AG08396 (cell line): ENCODE measurements at regions not wholly inside any gene's neighbourhood (a gene's known extent, or its start where the extent isn't known, plus 50 kb on each side); places are given as distances from the start of the nearest gene placed in this dataset.

Source experiments
- DNase-seq: peaks from one replicate; pipeline ENCODE4 v3.0.0; 2012; ENCODE audit warnings: low spot score, mixed read lengths

DNA sequence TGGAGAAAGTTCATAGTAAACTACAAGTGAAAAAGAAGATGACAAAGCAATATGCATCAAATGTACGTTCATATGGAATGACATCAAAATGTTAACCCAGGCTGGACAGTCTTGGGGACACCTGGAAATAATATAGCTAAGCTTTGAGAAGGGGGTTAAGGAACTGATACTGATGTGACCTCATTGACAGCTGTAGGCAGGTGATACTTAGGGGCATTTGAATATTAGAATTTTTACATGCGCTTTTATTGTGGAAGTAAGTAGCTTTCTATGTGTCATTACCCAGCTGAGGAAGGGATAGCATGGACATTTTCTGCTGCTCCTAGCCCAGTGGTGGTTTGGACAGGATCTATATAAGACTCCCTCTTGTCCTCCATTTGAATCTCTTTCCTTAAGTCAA is 299.7 kb downstream of the CWC27 start:
- DNase-seq = no peak

DNA sequence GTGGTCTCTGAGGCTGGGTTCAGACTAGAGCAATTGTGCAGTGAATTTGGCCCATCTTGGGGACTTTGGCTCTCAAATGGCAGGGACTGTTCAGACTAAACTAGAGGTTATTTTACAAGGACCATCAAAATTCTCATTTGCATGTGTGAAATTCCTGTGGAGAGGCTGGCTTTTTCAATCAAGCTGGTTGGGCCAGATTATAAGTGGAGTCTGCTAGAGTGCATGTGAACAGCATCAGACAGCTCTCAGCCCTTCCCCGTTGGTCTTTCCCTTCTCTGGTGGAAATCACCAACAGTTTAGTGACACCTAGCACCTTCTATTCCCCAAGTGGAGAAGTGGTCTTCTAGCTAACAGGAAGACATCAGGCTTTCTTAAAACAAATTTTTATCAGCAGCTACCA is 301.3 kb downstream of the CWC27 start:
- no peak for DNase-seq

DNA sequence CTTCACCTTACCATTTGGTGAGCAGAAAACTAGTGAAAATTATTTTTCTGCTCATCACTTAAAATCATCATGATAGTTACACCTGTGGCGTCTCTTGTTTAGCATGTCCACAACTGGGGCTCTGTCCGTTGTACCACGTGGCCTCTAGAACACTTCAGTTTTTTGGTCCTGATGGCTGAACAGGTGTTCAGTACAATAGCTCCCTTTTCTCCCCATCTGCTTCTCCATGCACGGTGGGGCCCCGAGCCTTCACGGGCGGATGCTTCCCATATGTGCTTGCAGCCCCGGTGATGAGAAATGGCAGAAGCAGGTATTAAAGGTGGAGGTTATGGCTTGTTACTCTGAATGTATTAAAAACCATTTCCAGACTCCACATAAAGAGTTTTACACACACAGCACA is 304.1 kb downstream of the CWC27 start:
- no peak for DNase-seq

DNA sequence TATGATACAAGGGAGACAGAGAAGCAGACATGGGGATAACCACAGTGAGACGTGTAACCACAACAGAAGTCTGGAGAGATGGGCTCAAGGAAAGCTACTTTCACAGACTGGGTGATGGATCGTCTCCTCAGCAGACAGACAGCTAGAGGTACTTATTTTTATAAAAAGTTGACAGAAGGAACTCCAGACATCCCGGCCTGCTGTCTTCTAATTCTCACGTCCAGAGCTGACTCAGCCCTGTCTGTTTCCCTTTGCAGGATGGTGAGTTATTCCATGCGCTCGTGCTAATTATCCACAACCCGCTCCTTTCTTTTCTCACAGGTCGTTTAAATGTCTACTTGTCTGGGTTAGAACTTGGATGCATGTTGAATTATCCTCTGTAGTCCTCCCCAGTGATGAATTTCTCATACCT is 304.5 kb downstream of the CWC27 start:
- no peak for DNase-seq

DNA sequence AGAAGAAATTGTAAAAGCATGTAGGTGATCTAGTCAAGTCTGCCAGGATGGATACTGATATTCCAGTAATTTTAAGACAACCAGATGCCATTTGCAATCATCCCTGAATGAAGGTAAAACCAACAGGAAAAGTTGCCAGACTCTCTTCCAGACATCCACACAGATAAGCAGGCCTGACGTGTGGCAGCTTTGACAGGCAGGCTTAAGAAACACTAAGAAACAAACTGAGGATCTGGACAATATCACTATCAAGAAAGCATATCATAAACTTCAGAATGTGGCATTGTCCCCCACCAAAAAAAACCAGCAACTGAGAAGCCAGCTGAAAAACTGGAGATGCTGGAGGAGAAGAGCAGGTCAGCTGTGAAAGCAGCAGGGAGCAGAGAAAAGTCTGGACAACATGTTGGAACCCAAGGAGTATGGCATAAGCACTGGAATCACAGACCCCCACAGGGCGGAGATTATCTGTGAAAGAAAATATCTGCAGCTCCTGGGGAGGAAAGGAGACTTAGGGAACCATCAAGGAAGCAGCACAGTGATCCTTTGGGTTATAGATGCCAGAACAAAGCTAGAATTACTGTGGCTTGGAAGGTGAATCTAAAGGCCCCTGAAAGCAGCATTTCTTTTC is 307.0 kb downstream of the CWC27 start:
- DNase-seq = no peak

DNA sequence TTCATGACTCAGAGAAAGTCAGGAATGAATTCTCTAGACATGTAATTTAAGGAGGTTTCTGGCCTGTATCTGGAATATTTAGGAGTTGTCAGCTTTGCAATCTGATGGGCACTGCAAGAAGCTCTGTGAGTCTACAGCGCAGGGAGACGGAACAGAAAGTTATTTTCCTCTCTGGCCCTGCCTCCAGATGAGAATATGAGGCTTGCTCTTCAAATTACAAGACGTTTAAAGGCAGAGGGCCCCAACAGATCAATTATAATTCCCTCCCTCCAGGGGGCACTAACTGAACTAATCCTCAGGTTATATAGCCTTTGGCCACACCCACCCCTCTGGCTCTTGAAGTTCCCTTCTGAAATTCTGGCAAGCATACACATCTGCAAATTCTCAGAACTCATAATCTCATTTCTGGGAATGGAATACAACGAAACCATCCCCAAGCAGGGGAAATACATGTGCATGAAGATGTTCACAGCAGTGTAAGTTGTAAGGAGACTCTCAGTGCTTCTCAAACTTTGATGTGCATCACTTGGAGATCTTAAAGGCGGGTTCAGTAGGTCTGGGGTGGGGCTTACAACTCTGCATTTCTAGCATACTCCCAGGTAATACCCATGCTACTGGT is 307.6 kb downstream of the CWC27 start:
- DNase-seq = peak; percentile 22

DNA sequence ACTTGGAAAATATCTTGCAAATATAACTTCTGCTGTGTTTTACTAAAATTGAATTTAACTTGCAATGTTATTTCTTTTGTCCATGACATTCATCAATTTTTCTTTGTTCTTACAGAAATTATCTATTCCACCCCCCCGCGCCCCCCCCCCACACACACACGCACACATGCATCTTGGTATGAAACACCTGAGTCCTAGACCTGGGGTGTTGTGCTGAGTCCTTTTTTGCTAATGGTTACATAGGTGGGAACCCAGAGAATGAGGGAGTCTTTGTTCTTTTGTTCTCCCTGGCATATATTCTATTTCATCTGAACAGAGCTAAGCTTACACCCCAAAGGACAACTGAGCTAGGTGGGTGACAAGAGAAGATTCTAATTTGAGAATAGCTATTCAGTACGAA is 308.9 kb downstream of the CWC27 start:
- no peak for DNase-seq

DNA sequence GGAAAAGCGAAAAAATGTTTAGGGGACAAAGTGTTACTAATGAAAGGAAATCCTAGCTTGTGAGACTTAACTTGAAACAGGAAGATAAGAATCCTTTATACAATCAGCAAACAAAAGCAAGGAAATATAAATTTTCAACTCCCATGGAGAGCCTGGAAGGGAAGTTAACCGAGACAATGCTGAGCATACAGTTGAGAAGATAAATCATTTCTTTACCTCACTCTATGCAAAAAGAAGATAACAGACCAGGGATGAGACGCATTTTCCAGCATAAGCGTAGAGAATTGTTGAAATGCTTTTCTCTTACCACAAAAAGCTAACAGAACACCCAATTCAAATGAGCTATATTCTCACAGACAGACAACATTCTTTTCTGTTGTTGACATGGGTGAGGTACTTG is 309.6 kb downstream of the CWC27 start:
- no peak for DNase-seq

DNA sequence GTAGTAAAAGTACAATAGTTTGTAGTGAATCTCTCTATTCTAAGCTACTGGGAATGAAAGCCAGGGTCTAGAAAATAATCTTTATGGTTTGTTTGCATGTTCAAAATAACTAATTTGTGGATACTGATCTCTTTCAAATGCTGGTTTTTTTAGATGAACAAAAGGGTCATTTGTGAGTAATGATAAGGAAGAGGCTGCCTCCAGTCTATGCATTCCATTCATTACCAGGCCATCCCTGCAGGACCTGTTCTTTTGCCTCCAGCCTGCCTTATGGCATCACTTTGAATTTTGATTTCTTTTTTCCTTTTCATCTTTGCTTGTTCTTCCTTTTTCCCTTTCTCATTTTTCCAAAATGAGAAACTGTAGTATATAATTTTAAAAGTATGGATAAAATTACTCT is 312.3 kb downstream of the CWC27 start:
- DNase-seq = no peak

DNA sequence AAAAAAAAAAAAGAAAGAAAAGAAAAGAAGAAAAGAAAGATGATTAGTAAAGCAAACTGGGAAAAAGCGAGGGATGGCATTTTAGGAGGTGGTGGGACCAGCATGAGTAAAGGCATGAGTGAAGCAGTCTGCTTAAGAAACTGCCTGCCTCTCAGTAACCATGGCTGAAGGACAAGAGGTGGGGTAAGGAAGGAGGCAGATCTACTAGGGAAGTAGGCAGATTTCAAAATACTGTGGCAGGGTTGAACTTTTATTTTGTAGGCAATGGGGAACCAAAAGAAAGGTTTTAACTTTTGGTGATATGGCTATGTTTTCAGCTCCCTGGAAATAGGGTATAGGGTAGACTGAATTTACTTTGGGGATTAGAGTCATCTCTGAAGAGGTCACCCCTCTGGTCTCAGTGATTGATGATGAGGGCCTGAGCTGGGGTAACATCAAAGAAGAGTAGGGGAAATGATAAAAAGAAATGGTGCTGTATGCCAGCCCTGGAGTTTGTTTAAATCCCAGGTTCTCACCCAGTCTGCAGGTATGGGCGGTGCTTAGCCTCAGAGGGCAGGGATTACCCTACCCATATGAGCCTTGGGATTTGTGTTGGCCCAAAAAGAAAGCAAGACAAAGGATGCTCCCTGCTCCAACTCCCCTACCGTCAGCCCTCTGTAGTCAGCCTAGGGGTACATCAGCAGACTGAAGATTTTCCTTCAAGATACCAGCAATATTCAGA is 316.2 kb downstream of the CWC27 start:
- DNase-seq = no peak

DNA sequence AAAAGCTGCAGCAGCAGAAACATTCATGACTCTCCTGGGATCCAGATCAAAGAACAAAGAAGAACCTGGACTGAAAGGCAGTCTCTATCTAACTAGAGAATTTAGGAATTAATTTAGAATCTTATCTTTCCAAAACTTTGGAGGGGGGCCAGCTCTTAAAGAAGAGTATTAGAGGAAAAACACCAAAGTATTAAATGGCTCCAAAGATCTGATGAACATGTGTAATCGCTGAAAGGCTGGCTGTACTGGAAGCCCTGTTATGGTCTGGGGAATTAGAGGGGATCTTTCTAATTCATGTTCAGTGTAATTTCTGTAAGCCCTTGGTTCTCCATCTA is 316.8 kb downstream of the CWC27 start:
- DNase-seq = no peak

DNA sequence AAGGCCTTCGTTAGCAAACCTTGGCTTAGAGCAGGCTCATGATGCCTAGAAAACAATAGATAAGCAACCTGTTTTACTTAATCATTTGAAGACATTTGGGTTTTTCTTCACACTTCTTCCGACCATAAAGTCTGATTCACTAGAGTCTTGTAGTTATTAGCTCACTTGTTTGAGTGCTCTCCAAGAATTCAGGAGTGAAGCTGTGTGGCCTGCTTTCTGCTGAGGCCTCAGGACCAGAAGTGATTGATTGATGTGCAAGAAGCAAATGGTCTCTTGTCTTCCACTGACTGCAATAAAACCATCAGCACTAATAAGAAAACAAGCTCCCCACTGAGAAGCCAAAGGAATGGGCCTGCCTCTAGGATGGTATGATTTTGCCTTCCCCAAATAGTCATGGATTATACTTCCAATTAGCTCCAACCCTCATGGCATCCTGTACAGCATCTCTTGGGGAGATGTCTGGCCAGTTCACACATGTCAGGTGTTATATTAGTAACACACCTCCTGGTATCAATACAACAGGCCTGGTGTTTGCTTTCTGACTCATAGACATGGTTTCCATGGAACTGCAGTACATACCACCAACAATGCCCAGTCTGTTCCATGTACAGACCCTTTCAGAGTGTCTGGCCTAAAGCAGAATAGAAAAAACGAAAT is 317.6 kb downstream of the CWC27 start:
- DNase-seq = no peak

DNA sequence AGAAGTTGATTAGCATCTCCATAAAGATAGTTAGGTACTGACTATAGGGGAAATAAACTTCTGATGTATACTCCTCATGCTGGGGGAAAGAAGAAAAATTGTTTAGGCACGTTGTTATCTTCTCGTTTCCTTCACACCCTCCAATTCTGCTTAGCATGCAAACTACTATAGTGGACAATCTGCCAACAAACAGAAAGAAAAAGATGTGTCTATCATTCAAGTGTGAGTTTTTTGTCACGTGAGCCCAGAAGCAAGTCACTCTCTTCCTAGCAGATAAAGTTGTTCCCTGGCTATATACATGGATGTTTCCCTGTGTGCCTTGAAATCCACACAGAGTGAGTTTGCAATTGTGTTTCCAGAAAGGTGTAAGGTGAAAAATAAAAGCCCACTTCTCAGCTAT is 318.4 kb downstream of the CWC27 start:
- no peak for DNase-seq

DNA sequence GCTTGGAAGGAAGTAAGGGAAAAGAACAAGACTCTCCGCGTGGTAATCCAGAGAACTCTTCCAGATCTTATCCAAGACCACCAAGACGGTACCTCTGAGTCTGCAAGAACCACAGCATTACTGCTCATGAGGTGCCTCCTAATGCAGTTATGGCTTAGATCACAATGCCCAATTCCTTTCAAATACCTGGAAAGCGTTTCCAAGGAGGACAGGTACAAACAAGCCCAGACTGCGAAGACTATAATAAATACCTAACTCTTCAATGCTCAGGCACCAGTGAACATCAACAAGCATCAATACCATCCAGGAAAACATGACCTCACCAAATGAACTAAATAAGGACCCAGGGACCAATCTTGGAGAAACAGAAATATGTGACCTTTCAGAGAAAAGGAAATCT is 325.5 kb downstream of the CWC27 start:
- DNase-seq = no peak

DNA sequence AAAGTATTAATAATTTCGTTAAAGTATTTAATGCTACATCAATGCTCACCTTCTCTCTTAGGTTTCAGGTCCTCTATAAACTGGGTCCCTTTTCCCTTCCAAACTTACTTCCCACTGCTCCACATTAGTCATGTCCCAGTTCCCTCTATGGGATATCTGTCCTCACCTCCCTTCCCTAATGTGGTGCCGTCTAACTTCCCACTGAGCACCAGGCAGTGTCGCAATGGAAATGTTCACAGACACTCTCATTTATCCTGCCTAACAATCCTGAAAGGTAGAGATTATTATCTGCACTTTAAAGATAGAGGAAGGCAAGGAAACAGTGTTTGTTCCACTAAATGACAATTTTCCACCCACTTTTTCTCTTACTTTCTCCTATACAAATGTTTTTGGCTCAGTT is 329.7 kb downstream of the CWC27 start:
- no peak for DNase-seq
